GM18508 (cell line): ENCODE measurements at regions not wholly inside any gene's neighbourhood (a gene's known extent, or its start where the extent isn't known, plus 50 kb on each side); places are given as distances from the start of the nearest gene placed in this dataset.
"Not testable (repeated sequence)": the region's sequence is repeated elsewhere in the genome, so short reads cannot be mapped to it uniquely, and the experiment has no call there.

ENCODE experiments used
- ATAC-seq: cut with Tn5 transposase; IDR thresholded peaks from one replicate; pipeline ENCODE4 v1.9.1; 2021; ENCODE audit warnings: moderate number of reproducible peaks; ENCODE audit not compliant: insufficient read depth, unreplicated experiment

DNA sequence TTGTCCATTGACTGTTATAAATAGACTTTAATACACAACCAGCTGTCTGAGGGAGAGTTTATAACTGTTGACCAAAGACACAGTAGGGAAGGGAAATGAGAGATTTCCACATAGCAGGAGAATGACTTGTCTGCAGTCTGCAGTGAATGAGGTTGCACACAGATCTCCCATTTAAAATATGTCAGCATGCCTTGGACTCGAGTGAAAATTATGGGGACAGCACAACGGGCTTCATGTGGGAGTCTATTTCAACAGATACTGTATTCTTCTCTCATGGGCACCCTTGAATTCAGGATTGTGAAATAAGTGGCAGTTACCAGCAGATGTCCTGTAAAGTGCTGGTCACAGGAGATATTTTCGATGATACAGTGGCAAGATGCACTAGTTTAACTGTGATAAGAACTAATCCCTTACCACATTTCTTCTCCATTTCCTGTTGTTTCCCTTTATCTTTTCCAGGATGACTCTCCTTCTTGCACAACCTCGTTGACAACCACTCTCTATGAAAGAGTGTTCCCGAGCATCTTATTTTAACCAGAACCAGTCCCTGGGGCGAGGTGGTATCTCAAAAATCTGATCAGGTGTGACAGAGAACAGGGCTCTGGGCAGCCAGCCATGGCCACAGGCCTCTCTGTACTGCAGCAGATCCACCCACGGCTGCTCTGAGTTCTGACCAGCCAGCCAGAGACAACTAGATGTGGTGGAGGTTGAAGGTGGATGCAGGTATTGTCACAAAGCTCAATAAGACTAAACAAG, 51.5 kb upstream of the MAP3K1 start:
- ATAC-seq: no peak

DNA sequence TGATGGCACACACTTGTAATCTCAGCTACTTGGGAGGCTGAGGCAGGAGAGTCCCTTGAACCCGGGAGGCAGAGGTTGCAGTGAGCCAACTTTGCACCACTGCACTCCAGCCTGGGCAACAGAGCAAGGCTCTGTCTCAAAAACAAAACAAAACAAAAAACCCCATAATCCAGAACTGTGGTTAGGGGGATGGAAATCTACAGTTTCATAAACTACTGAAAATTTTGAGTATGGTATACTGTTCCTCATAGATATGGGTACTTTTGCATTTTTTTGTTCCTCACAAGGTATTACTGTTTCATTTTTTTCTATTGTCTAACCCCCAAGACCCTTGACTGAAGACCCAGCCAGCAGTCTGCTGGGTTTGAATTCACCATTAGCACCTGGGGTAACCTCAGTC, 52.2 kb upstream of the MAP3K1 start:
- ATAC-seq: no peak

DNA sequence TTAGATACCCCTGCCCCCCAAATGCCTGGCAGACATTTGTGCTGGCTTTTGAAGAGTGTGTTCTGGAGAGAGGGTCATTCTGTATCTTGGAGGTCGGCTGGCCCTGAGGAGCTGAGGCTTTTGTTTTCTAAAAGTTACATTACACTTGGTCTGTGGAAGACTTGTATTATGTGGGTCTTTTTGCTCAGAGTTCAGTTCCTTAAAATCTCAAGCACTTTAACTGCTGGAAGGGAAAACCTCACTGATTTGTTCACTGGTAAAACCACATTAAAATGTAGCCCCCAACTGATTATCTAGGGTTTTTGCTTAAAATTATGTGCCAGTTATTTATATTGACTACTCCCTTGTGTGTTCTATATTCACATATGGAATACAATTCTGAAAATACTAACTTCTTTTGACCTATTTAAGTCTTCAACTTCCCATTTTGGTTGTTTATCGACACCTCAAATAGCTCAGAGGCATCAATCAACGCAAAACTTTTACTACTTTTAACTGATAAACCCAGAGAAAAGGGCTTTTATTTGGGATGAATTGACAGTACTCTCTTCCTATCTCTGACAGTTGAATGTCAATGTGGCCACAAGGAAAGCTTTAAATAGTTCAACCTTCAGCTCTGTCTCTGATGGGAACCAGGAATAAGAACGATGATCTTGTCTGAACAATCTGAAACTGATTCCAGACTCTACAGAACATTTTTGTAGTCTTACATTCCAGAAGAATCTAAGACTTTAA, 54.0 kb upstream of the MAP3K1 start:
- no peak for ATAC-seq

DNA sequence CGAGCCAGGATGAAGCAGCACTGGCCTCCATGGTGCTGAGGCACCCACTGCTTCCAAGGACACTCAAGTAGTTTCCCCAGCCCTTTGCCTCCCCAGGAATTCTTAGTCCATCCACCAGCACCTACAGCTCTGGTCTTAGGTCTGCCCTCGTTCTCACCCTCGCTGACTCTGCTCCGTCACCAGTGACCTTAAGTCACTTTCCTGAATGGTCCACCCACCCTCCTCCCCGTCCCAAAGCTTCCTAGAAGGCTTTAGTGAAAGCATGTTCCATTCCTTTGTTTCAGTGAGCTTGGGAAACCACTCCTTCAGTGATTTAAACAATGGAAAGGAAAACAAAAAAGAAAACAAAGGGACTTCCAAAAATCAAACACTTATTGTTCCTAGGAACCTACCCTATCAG, 54.6 kb upstream of the MAP3K1 start:
- ATAC-seq: no peak

DNA sequence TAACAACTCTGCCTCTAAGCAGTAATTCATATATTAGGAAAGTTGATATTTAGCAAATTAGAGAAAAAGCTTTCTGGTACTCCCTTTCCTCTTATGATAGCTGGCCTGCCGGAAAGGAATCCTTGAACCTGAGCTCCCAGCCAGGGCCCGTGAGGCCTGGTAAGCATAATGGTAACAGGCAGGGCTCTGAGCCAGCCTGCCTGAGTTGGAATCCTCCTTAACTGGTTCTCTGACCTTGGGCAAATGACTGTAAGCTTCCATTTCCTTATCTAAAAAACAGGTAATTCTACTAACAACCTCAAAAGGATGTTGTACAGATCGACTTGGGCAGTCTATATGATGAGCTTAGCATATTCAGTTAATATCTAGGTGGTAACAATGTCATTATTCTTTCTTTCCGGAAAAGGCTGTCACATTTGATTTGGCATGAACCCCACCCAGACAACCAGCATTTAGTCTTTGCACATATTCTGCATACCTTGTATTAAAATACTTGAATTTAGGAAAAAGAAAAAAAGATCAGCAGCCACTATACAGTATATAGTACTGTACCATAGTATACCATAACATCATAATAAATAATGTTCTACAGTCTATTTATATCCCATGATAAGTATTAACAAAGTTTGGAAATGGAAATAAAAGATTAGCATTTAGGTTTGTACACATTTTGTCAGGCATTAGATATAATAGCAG, 55.7 kb upstream of the MAP3K1 start:
- ATAC-seq: no peak

DNA sequence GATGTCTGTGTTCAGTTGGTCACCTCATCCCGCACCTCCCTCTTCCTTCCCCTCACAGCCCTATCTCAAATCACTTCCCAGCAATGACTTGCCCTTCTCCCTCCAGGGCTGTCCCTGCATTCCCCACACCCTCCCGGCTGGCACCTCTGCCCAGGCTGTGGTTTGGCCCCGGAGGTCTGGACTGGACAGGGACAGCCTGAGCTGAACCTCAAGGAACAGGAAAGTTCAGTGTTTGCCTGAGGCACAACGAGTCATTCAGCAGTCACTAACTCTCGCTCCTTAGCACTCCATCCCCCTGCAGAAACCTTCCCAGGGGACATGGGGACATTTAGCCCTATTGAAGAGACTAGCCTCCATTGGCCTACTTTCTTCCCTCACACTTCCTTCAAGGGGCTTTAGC, 58.3 kb upstream of the MAP3K1 start:
- no peak for ATAC-seq

DNA sequence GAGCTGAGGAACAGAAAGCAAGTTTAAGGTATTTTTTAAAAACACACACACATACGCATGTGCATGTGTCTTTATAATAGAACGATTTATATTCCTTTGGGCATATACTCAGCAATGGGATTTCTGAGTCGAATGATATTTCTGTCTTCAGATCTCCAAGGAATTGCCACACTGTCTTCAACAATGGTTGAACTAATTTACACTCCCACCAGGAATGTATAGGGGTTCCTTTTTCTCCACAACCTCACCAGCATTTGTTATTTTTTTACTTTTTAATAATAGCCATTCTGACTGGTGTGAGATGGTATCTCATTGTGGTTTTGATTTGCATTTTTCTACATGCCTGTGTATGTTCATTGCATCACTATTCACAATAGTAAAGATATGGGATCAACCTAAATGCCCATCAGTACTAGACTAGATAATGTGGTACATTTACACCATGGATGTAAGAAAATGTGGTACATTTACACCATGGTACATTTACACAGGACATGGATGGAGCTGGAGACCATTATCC, 60.3 kb upstream of the MAP3K1 start:
- no peak for ATAC-seq

DNA sequence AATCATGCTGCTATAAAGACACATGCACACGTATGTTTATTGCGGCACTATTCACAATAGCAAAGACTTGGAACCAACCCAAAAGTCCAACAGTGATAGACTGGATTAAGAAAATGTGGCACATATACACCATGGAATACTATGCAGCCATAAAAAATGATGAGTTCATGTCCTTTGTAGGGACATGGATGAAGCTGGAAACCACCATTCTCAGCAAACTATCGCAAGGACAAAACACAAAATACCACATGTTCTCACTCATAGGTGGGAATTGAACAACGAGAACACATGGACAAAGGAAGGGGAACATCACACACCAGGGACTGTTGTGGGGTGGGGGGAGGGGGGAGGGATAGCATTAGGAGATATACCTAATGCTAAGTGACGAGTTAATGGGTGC, 61.8 kb upstream of the MAP3K1 start:
- ATAC-seq: not testable (repeated sequence)

DNA sequence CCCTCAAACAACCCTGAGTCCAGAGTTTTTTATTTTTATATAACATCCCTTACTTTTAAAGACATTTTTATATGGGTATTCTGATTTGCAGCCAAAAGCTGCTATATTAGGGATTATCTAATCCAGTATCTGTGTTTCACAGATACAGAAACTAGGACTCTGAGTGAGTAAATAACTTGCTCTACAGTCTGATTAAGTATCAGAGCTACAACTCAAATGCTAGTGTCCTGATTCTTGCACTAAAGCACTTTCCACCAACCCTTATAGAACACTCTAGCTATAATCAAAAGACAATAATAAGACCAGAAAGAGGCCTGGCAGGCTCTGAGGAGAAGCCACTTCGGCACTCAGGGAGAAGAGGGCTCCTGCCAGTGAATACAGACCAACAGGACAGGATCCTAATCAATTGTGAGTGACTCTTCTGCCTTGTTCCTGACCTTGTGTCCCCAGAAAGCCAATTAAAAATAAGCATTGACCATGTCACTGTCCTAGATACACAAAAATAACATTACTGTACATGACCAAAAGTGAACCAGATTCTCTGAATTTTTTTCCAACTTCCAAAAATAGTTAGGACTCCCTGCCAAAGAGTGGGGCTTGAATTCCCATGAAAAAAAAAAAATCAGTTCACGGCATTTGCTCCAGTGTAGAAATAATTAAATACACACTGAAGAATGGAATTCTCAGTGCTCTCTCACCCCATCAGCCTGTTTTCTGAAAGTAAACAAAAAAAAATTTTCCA, 63.6 kb upstream of the MAP3K1 start:
- no peak for ATAC-seq

DNA sequence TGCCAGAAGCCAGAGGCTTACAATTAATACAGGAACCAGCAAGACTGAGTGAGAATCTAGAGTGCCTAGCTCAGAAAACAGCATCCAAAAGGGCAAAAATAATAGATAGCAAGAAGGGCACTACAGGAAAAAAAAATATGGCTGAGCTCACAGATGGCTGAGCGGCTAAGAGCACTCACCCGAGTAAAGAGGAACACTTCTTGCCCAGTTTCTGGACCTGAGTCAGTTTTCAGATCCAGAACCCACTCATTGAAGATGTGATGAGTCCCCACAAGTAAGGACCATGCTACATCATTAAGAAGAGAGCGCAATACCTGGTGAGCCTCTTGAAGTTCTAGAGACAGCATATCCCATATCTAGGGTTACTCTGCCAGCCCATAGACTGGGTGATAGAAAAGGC, 65.5 kb upstream of the MAP3K1 start:
- ATAC-seq: no peak

DNA sequence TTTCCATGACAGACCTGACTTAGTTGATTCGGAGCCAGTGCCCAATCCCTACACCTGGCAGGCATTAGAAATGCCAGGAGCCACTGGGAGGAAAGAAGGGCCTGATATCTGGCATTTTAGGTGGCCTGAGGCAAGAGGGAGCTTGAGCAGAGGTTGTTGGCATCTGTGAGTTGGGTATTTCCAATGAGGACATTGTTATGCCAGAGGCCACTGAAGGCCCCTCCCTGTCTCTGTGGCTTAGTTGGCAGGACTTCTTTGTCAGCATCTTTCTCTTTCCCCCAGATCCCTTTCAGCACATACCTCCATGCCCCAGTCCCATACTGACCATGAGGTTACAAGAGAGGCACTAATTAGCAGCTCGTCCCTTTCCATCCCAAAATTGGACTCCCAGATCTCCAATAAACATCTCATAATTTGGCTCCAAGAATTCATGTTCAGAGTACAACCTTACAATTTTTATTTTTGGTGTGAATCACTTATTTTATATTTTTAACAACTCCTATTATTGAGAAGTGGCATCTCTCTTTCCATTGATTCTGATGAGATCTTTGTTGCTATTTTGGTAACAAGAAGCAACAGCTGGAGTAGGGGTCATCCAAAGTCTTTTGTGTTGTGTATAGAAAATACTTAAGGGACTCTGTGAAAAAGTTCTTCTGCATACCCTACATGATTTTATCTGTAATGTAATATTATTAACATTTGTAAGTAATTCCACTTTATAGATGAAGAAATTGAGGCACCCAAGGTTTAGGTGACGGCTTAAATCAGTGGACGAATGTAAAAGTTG, 68.6 kb upstream of the MAP3K1 start:
- ATAC-seq: no peak

DNA sequence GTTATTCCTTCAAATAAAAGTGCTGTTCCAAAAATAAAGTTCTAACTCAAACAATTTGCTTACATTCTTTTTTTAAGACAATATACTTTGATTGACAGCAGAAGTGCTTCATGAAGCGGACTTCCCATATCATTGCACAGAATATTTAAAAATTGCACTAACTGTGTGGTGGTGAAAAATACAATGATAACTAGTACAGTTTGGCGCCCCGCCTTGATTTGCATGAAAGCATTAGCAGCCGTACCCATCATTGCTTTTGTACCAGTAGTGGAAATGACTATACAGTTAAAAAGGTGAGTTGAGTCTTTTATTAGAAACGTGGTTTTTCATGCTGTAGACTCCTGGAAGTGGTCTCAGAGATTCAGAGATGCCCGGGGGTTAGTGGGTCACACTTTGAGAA, 69.5 kb upstream of the MAP3K1 start:
- ATAC-seq: no peak

DNA sequence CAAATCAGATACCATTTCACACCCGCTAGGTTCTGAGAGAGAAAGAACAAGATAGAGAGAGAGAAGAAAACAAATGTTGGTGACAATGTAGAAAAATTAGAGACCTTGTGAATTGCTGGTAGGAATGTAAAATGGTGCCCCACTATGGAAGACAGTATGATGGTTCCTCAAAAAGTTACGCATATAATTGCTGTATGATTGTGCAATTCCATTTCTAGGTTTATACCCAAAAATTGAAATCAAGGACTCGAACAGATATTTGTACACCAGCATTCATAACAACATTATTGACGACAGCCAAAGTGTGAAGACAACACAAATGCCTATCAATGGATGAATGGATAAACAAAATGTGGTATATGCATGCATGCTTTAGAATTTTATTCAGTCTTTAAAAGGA, 74.5 kb upstream of the MAP3K1 start:
- ATAC-seq: no peak

DNA sequence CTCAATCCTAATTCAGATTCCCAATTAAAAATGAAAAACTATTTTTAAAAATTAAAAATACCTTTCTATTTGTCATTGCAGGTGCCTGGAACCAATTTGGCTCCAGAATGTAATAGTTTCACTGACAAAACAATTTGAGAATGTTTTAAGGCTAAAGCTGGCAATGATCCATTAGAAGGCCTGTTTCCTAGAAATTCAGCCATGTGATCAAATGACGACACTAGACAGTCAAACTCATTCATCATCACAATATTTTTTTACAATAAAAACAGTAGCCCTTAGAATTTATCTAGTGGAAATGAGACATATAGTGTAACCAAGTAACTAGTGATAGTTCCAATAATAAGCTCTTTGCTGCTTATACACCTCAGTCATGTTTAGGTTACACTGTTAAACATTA, 75.4 kb upstream of the MAP3K1 start:
- ATAC-seq: no peak

DNA sequence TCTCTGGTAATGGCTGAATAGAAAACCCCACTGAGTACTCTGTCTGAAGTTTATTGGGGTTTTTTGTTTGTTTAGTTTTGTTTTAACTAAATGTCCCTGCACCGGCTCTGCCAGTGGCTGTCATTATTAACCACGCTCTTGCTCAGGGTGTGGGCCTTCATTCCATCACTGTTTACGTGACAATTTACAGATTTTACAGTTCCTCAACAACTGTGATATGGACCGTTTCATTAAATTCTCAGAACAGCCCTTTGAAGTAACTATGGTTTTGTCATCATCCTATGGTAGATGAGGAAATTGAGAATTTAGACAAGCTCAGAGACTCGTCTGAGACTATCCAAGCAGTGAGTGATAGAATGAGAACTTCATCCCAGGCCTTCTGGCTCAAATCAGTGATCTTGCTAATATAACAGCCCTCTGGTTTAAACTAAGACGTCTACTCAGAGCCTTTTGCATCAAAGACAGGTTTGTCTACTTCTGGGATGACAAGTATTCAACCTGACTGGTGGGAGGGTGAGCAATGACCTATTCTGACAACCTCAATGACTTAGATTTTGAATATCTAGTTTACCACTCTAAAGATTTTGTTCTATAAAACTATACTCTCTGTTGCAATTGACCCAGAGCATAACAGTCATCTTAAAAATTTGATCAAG, 77.3 kb upstream of the MAP3K1 start:
- no peak for ATAC-seq

DNA sequence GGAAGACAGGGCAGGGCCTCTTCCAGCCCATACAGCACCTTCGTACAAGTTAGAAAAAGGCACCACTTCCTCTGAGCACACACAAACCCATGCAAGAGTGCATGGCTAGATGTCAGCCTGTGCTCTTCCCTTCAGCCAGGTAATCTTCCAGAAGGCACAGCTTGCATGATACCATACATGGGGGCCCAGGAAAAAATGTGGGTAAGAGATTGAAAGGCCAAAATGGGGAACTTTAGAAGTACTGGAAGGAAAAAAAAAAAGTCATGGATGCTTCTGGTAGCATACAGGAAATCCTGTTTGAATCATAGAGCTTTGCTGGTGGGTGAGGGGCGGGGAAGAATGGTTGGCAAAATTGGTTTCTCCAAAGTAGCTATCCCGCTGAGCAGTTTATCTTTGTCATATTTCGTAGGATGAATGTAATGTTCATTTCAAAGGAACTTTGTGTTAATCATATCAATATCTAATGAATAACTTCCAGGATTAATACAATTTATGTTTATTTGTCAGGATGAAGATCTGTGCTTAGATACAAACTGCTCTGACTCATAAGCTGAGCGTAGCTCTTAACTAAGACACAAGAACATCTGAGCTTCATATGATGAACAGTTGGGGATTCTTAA, 78.2 kb upstream of the MAP3K1 start:
- ATAC-seq: no peak

DNA sequence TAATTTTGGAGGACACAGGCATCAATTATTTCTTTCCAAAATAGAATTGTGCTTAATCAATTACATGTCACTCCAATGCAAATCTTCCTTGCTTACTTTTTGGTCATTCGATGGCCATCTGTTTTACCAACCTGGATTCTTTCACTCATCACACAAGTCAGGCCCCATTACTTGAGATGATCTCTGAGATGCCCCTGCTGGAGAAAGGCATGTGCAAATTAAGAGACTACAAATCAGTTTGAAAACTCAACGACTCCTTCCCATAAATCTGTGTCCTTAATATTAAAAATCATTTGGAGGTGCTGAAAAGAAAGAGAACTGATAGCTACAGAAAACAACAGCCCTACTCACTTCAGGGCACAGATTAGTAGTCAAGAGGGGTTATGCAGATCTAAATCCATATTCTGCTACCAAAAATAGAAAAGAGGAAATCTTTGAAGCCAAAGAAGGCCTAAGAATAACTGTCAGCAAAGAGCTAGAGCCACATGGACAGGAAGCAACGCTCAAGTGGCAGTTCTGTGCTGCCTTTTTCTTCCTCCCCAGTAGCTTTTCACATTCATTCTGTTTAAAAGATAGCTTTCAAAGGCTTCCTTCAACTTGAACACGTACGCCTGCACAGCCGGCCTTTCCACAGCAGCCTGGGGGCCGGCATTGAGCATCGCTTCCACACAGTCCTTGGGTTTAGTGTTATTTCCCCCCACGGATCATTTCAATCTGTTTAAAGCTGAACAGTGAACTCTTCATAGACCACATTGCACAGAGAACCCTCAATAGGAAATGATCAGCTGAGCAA, 79.3 kb upstream of the MAP3K1 start:
- no peak for ATAC-seq

DNA sequence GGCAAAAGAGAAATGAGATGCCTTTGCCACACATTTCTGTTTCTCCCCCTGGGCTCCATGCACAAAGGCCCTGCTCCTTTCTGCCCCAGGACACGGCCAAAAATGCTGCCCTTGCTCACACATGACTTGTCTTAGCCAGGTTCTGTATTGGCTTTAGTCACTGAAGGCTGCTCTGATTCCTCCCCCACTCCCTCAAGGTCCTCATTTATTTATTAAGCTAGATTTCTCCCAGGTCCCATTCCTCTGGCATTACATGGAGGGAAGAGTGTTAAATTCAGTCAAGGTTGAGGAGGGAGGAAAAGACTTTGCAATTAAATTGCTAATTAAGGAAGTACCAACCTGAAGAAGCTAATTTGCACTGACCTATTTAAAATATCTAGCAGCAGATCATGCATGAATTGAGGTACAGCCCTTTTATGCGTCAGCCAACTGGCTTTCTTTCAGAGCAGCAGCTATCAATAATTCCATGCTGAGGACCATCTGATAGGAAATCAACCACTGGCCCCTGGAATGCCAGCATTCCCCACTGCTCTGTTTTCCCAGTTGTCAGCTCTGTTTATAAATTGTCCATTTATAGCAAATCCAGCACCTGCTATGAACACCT, 81.2 kb upstream of the MAP3K1 start:
- ATAC-seq: no peak
